NB4 (cell line): ENCODE measurements at regions not wholly inside any gene's neighbourhood (a gene's known extent, or its start where the extent isn't known, plus 50 kb on each side); places are given as distances from the start of the nearest gene placed in this dataset.
A peak's percentile ranks its signal among the peaks of the same experiment; 100 is the strongest.

Experiments
- DNase-seq: peaks from one replicate; pipeline ENCODE4 v3.0.0; 2010; ENCODE audit warnings: low read depth
- H3K4me3 ChIP-seq: one replicate; pipeline ENCODE4 v1.5.1; 2011; ENCODE audit warnings: mild to moderate bottlenecking, low read depth, low read length, moderate library complexity
- CTCF ChIP-seq: IDR thresholded peaks from one replicate; pipeline ENCODE4 v1.5.1; 2012; ENCODE audit warnings: low read depth, low read length
- MYC ChIP-seq: IDR thresholded peaks from 2 replicates; pipeline ENCODE4 v1.6.1; 2011; ENCODE audit warnings: low read depth, low read length
- POLR2A ChIP-seq: IDR thresholded peaks from 2 replicates; pipeline ENCODE4 v1.6.1; 2011; ENCODE audit warnings: mild to moderate bottlenecking; ENCODE audit not compliant: insufficient read length; ENCODE audit errors: extremely low read depth
- TF ChIP-seq, protein P1 (sequence below): IDR thresholded peaks from 2 replicates; pipeline ENCODE4 v1.6.1; 2011; ENCODE audit warnings: low read depth, low read length

- peak; percentile 68 for DNase-seq
- TF ChIP-seq, protein P1, sequence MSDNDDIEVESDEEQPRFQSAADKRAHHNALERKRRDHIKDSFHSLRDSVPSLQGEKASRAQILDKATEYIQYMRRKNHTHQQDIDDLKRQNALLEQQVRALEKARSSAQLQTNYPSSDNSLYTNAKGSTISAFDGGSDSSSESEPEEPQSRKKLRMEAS, result no peak
- TF ChIP-seq CTCF (no peak), MYC (no peak), POLR2A (no peak)
Observed at GRCh38 chr1:229022595-229023333, 248.1 kb upstream of the RAB4A start.

GRCh38 chr1:229023651-229024300, 247.1 kb upstream of the RAB4A start:
- DNase-seq, result peak; percentile 85
- TF ChIP-seq POLR2A (no peak), MYC (no peak), CTCF (no peak)
- TF ChIP-seq, protein P1, result no peak
- no peak overlapping the region for H3K4me3 ChIP-seq

More at GRCh38 chr1:229022595-229023333, 248.1 kb upstream of the RAB4A start:
- no peak overlapping the region for H3K4me3 ChIP-seq

DNA sequence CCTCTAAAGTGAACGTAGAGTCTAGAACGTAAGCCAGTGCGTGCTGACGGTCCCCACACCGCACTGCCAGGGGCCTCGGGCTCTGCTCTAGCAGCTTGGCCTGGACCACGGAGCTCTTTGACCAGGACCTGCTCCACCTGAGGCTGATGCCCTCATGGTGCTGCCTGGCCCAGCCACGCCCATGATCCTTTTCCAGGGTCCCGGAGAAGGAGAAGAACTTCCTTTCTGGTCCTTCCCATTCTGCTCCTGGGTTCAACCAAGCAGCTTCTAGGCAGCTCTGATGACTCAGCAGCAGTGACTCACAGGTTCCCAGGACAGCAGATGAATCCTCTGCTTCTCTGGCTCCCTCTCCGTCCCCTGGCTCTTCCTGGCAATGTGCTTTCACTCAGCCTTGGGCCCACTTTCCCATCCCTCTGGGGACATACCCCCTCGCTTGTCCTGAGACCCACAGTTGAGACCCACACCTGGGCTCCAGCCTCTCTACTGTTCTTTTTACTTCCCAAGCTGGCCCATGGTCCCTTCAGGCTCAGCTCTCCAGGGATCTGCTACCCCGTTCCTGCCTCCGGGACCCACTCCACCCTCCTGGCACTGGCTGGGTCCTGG, 246.3 kb upstream of the RAB4A start:
- peak; percentile 86 for DNase-seq
- no peak overlapping the region for H3K4me3 ChIP-seq
- TF ChIP-seq POLR2A (no peak), MYC (no peak), CTCF (no peak)
- TF ChIP-seq, protein P1, result no peak

DNA sequence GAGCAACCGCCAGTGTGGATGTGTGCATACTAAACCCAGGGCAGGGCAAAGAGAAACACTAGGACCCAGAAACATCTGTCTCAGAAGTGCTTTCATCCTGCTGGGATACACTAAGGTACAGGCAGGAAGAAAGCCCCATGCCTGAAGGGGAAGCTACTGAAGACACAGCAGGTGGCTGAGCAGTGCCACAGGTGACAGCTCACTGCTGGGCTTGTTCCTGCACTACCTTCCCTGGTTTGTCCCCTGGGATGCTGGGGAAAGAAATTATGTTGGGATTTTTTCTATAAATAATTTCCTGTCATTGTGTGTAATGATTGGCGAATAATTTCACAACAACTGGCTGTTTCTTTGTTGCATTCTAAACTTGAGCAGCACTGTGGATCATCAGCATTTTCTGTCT, 245.3 kb upstream of the RAB4A start:
- no peak for DNase-seq
- TF ChIP-seq CTCF, result no peak
- no peak for TF ChIP-seq MYC
- TF ChIP-seq POLR2A, result no peak
- TF ChIP-seq, protein P1, result no peak
- H3K4me3 ChIP-seq, result no peak overlapping the region

DNA sequence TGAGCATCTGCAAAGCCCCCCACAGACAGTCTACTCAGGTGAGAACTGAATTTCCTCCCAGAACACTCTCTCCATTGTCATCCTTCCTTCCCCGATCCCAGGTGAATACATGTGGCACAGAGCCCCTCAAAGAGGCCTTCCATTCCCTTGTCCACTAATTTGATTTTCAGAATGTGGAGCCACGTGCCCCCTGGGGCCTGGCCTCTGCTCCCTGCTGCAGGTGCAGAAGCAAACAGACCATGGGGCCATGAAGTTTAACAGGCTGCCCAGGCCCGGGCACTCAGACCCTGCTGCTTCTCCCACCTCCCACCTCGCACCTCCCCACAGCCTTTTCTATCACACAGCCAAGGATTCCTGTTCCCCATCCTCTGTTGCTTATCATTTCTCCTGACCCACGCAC, 243.8 kb upstream of the RAB4A start:
- TF ChIP-seq MYC (no peak), CTCF (no peak), POLR2A (no peak)
- TF ChIP-seq, protein P1, result no peak; the same call in 1 of the 2 replicates
- H3K4me3 ChIP-seq, result no peak overlapping the region
- DNase-seq, result no peak
